NCI-H2171 (cell line): ENCODE measurements at regions not wholly inside any gene's neighbourhood (a gene's known extent, or its start where the extent isn't known, plus 50 kb on each side); places are given as distances from the start of the nearest gene placed in this dataset.
"Not testable (repeated sequence)": the region's sequence is repeated elsewhere in the genome, so short reads cannot be mapped to it uniquely, and the experiment has no call there.

Experiments used
- DNase-seq: peaks from one replicate; lab custom pipeline; 2025; lab: John Stamatoyannopoulos, UW

DNA sequence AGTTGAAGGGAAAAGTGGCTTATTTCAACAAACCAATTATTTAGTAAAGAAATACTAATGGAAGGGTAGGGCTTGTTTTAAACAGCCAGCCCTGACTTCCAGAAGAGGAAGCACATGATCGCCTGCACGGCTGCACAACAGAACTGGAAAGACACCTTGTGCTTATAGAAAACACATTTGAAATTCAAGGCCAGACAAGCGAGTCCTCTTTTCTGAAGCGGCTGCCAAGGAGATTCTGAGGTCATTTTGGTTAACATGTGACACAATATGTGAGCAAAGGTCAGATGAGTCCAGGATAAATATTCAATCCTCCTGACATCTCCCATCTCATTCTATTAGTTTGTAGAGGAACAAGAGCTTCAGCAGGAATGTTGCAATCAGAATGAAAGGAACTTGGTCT is 461.4 kb upstream of the ST8SIA4 start:
- no peak for DNase-seq

DNA sequence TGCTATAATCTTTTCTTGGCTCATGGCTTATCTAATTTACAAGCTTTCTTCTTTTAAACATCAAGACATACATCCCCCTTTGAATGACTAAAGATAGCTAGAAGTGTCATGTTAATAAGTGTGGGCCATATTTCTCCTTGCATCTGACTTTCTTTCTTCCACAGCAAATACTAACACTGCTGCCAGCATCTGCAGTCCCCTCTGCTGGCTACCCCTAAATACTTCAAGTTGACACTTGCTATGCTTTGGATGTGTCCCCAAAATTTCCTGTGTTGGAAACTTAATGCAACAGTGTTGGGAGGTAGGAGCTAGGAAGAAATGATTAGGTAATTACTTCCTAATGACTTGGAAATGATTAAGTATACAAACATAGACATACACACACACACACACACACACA is 459.0 kb upstream of the ST8SIA4 start:
- no peak for DNase-seq

DNA sequence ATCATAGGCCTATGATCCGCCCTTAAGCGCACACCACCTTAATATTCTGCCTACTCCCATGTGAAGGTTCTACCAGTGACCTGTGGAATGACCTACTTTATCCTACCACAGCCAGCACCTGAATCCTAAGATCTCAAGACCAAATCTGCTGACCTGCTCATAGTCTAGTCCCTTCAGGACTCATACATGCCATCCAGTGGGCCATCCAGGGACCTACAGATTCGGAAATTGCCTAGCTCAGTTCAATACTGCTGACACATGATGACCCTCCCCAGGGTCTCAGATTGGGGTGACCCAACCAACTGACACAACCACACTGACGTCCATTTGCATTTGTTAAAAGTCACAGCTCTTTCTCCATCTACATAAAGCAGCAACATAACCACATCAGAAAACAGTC is 443.8 kb upstream of the ST8SIA4 start:
- no peak for DNase-seq

DNA sequence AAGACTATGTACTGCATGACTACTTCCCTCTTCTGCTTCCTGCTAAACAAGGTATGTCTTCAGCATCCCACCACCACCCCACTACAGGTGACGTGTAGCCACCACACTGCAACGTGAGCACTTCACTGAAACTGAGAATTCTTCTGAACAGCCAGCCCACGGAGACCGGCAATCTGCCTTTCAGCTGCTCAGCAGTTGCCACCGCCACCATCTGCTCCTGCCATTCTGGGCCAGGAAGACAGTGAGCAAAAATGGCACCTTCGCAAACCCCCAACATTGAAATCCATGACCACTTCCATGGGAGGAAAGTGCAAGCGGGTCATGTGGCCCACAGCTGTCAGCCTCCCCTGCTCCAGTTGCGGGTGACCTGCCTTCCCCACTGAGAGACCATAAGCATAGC is 443.4 kb upstream of the ST8SIA4 start:
- no peak for DNase-seq

DNA sequence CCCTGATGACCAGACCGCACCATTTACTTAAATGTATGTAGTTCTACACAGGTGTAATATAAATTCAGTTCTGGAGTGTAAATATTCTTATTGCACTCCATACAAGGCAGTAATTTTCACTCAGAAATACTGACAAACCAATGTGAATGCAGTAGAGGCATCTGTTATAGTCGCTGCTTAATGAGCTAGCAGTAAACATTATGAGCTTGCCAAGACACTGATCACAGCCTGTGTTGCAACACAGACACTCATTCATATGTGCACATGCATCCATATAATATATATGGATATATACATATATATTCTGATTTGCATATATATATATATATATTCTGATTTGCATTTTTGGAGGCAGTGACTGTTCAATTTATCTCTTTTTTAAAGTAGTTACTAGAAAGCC is 435.1 kb upstream of the ST8SIA4 start:
- DNase-seq = no peak

DNA sequence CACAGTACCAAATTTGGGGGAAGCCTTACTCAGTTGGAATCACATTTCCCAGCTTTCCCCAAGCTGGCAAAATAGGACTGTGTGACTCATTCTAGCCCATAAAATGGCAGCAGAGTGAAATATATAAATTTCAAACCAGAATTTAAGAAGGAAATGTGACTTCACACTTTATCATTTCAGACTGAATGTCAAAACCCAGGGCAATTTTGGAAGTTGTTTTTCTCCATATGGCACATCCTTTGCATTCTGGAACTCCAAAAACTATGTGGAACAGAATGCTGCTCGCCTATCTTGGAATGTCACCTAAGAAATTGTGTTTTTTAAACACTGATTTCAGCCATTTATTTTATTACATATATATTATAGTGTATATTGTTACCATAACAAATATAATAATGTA is 424.7 kb upstream of the ST8SIA4 start:
- no peak for DNase-seq

DNA sequence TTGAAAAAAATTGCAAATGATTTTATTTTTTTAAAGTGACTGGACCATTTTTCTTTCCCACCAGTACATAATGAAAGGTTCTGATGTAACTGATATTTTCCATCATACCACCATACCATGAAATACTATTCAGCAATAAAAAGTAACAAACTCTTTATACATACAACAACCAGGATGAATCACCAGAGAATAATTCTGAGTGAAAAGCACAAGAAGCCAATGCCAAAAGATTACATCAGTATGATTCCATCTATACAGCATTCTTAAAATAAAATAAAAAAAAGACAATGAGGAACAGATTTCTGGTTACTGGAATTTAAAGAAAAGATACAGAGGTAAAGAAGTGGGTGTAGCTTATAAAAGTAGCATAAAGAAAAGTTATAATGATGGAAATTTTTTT is 423.7 kb upstream of the ST8SIA4 start:
- no peak for DNase-seq

DNA sequence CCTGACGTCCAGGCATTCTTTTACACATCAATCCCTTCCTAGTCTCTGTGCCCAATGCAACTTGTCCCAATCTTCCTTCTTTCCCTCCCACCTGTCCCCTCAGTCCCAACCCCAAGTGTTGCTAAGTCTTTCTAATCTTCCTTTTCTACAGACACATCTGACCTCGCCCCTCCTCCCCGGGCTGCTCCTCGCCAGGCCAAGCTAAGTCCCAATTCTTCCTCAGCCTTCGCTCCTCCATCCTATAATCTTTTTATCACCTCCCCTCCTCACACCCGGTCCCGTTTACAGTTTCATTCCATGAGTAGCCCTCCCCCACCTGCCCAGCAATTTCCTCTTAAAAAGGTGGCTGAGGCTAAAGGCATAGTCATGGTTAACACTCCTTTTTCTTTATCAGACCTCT is 413.3 kb upstream of the ST8SIA4 start:
- not testable (repeated sequence) for DNase-seq

DNA sequence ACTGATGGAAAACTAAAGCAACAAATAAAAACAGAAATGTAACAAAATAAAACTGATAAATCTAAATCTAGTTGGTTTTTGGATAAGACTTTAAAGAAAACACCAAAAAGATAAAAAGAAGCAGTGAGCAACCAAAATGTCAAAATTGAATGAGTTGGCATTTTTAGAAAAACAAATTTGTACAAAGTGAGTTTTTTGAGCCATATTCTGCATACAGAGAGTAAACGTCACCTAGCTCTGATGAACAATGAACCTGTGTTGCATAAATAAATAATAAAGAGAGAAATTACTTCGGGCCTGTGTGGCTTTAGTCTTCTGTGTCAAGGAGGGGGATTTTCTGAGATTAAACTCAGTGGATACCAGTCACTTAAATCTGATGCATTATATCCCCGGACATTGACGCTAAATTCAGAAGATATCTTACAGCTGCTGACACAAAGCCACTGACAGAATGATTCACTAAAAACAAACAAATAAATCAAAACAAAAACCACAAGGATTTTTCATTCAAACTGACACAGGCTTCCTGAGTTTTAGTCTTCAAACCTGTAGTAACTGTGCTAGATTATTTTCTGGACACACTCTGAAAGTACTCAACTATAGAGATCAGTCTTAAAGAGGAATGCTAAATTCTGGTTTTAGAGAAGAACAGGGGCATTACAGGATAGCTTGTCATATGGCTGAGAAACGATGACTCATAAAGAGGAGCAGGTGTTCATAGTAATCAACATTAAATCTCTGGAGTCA is 403.5 kb upstream of the ST8SIA4 start:
- peak; percentile 13 for DNase-seq

DNA sequence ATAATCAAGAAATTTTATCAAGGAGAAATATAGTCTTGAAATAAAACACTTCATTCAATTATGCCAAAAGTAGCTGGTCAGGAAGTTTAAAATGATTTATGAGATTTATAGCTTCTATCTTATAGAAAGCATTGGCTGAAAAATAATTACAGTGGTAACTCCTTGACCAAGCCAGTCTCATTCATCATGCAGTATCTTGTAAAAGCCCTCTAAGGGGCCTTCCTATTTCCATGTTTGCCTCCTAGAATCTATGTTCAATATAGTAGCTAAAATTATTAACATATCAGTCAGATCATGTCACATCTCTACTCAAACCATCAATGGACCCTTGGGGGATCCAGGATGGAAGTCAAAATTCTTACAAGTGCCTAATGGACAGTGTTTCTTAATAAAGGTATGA is 393.4 kb upstream of the ST8SIA4 start:
- no peak for DNase-seq

DNA sequence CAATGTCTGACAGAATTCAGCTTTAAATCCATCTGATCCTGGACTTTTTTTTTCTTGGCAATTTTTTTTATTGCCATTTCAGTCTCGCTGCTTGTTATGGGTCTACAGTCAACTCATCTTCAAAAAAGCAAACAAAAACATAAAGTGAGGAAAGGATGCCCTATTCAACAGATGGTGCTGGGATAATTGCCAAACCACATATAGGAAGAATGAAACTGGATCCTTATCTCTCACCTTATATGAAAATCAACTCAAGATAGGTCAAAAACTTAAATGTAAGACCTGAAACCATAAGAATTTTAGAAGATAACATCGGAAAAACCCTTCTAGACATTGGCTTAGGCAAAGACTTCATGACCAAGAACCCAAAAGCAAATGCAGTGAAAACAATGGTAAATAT is 389.1 kb upstream of the ST8SIA4 start:
- peak; percentile 3 for DNase-seq

DNA sequence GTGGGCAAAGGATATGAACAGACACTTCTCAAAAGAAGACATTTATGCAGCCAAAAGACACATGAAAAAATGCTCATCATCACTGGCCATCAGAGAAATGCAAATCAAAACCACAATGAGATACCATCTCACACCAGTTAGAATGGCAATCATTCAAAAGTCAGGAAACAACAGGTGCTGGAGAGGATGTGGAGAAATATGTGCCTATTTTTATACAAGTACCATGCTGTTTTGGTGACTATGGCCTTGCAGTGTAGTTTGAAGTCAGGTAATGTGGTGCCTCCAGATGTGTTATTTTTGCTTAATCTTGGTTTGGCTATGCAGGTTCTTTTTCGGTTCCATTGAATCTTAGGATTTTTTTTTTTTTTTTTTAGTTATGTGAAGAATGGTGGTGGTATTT is 387.7 kb upstream of the ST8SIA4 start:
- not testable (repeated sequence) for DNase-seq

DNA sequence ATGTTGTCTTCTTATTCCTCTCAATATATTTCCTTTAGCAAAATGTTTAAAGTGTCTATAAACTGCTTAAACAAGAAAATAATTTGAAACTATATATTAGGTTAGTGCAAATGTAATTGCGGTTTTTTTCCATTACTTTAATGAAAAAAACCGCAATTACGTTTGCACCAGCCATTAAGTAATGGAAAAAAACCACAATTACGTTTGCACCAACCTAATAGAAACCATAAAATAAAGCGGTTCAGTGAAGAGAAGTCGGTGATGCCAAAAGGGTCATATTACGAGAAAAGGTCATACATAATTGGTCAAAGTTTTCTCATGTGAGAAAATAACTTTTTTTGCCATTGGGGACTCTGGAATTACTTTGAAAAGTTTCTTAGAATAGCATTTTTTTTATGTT is 385.6 kb upstream of the ST8SIA4 start:
- no peak for DNase-seq

DNA sequence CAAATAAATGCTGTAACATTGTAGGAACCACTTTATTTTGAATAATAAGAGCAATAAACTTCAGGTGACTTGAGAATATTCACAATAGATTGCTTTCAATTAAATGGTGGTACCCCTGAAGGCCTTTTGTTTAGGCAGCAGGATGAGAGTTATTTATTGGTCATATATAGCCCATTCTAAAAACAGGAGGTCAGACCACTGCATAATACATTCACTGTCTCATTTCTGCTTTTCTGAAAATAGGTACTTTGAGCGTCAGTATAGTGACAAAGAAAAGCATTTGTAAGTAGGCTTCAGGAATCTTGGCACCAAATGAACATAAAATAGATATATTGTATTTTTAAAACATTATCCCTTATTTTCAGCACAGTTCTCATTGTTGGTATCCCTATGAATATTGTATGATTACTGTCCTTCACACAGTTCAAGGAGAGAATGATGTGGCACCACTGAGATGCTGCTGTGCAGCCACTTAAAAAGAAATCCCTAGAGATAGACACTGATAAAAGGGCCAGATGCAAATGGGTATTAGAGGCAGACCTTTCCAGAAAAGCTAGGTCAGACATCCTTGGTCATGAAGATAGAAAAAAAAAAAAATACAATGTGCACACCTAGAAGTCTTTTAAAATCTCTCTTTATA is 381.8 kb upstream of the ST8SIA4 start:
- no peak for DNase-seq

DNA sequence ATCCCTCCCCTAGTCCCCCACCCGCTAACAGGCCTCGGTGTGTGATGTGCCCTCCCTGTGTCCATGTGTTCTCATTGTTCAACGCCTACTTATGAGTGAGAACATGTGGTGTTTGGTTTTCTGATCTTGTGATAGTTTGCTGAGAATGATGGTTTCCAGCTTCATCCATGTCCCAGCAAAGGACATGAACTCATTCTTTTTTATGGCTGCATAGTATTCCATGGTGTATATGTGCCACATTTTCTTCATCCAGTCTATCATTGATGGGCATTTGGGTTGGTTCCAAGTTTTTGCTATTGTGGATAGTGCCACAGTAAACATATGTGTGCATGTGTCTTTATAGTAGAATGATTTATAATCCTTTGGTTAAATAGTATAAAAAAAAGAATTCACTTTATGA is 380.9 kb upstream of the ST8SIA4 start:
- DNase-seq = not testable (repeated sequence)

DNA sequence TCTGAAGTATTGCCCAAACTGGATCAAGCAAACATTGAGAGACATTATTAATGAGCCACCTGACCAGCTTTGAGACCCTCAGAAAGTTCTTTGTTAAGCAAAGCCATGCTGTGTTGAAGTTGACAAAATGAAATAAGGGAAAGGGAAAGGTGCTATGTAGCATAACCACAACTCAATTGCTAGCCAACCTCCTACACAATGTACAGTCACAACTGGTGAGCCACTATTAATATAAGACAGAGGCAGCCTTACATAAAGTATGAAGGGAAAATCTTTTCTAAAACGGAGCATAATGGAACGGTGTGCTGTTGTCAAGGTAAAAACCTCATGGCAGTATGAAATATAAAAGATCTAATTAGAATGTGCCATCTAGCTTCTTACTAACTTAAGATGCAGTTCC is 375.8 kb upstream of the ST8SIA4 start:
- no peak for DNase-seq

DNA sequence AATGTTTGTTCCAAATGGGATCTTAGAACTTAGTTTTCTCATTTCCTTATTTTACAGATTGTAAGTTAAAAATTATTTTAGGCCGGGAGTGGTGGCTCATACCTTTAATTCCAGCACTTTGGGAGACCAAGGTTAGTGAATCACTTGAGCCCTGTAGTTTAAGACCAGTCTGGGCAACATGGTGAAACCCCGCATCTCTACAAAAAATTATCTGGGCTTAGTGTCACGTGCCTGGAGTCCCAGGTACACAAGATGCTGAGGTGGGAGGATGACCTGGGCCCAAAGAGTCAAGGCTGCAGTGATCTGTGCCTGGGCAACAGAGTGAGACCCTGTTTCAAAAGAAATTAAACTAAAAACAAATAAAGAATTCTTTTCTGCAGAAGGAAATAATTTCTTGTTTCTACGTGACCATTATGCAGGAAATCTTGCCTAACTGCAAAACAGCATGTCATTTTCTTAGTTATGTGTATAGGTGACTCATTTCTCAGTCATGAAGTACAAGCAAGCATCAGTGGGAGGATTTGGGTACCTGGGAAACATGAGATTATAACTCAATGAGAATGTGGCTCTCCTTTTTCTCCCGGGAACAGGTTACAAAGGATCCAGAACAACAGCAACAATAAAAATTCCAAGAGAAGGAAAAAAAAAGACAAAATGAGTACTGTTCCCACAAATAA is 375.1 kb upstream of the ST8SIA4 start:
- no peak for DNase-seq

DNA sequence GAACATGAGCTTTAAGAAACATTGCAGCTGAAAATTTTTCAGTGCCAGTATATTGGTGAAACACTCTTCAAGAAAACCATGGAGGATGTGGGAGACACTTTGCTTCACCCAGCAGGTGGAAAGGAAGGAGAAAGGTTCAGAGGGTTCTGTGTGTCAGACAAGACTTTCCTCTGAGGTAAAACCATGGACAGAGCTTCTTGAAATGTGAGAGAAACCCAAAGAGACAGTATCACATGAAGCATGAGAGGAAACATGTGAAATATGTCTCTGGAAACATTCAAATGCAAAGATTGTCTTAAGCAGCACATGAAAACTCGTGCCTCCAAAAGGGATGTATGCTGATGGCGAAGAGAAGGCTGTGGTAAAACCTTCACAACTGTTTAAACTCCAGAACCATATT is 368.9 kb upstream of the ST8SIA4 start:
- DNase-seq = no peak

DNA sequence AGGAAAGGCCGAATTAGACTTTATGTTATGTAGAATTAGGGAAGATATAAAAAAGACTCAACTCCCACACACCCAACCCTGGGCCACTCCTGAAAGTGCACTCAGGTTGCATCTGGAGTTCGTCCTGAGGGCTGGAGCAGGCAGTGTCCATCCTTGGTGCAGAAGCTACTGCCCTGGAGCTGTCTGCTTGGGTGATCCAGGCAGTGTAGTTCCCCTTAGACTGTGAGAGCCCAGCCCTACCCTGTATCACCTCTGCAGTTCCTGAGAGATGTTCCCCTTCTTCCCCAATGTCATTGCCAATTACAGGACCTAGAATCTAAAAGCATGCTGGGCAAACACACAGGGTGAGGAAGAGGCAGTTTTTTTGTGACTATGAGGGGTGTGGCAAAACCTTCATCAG is 368.3 kb upstream of the ST8SIA4 start:
- DNase-seq = no peak

DNA sequence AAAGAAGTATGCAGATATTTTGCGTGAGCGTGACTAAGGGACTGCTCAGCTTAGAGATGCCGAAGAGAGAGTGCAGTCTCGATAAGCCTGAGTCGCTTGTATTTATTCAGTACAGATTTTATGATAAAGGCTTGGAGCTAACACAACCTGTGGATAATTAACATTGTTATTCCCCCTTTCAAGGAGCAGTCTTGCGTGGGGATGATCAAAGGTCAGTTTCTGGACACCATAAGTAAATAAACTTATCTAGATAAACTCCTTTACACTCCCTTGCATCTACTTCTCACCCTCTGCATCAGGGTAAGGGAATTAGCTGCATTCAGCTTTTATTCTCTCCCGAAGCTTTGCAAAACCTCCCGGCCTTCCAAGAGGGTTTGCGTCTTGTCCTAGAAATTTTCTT is 357.8 kb upstream of the ST8SIA4 start:
- DNase-seq = no peak

DNA sequence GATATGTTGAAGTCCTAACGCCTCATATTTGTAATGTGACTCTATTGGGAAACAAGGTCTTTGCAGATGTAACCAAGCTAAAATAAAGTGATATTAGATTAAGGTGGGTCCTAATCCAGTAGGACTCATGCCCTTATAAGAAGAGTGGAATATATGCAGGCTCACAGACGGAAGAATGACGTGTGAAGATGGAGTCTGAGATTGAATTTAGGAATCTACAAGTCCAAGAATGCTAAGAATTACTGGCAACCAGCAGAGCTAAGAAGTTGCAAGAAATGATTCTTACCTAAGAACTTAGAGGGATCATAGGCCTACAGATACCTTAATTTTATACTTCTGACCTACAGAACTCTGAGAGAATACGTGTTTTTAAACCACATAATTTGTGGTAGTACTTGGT is 350.0 kb upstream of the ST8SIA4 start:
- DNase-seq = no peak

DNA sequence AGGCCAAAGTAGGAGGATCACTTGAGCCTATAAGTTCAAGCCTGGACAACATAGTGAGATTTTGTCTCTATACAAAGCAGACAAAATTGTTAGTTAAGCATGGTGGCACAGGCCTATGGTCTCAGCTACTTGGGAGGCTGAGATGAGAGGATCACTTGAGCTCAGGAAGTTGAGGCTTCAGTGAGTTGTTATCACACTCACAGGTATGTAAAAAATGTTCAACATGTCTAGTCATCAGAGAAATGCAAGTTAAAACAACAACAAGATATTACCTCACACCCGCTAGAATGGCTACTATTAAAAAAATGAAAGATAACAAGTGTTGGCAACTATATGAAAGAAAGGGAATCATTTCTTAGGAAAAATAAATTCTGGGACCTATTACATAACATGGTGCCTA is 341.5 kb upstream of the ST8SIA4 start:
- no peak for DNase-seq

DNA sequence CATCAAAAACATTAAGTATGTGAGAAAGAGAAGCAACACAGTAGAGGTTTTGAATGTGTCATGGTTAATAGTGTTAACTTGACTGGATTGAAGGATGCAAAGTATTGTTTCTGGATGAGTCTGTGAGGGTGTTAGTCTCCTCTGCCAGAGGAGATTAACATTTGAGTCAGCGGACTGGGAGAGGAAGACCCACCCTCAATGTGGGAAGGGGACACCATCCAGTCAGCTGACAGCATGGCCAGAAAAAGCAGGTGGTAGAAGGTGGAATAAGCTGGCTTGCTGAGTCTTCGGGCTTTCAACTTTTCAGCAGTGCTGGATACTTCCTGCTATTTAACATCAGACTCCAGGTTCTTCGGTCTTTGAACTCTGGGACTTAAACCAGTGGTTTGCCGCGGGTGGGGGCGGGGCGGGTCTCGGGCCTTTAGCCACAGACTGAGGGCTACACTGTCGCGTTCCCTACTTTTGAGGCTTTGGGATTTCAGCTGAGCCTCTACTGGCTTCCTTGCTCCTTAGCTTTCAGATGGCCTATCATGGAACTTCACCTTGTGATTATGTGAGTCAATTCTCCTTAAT is 309.9 kb upstream of the ST8SIA4 start:
- DNase-seq = no peak
